ENCODE measurements at regions not wholly inside any gene's neighbourhood (a gene's known extent, or its start where the extent isn't known, plus 50 kb on each side); places are given as distances from the start of the nearest gene placed in this dataset.

DNA sequence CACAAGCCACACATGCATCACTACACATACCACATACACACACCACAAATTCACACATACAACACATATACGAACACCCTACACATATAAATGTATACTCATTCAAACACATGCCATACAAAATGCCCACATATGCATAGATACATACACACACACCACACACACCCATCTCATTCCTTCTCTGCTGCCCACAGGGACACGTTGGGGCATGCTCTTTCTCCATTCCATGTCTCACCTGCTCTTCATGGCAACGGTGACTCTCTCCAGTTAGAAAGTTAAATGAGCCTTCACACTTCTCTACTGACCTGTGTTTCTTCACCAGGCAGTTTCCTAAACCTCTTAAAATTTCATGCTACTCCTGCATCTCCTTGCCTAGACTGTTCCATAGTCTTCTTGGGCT is 1194.8 kb downstream of the BCL11B start:
- DNase-seq (ENCODE audit: low spot score): no peak
- intact Hi-C loops (cut with micrococcal nuclease): no loop called here
- no peaks in the 10 kb centered on the region for H3K27me3 Mint-ChIP-seq (ENCODE audit: insufficient read depth)
- no peaks in the 10 kb centered on the region for H3K36me3 Mint-ChIP-seq (ENCODE audit: low read depth)
- no peak overlapping the region for H3K27ac Mint-ChIP-seq
- no peaks in the 10 kb centered on the region for H3K4me1 Mint-ChIP-seq (ENCODE audit: low read depth)
- no peak overlapping the region for H3K4me3 Mint-ChIP-seq
- peaks cover 3% of the 10 kb centered on the region for H3K9me3 Mint-ChIP-seq

DNA sequence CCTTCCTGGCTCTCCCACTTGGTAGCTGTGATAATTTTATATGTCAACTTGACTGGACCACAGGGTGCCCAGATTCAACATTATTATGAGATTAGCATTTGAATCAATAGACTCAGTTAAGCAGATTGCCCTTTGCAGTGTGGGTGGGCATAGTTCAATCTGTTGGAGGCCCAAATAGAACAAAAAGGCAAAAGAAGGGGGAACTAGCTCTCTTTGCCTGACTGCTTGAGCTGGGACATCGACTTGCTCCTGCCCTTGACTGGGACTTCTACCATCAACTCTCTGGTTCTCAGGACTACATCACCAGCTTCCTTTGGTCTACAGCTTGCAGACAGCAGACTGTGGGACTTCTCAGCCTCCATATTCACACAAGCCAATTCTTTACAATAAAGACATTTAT is 1189.2 kb downstream of the BCL11B start:
- intact Hi-C loops (cut with micrococcal nuclease): no loop called here
- H3K36me3 Mint-ChIP-seq (ENCODE audit: low read depth): no peaks in the 10 kb centered on the region
- H3K27me3 Mint-ChIP-seq (ENCODE audit: insufficient read depth): peaks cover 1% of the 10 kb centered on the region
- no peak overlapping the region for H3K4me3 Mint-ChIP-seq
- no peak for DNase-seq (ENCODE audit: low spot score)
- H3K27ac Mint-ChIP-seq: no peak overlapping the region
- no peaks in the 10 kb centered on the region for H3K9me3 Mint-ChIP-seq
- H3K4me1 Mint-ChIP-seq (ENCODE audit: low read depth): no peaks in the 10 kb centered on the region

DNA sequence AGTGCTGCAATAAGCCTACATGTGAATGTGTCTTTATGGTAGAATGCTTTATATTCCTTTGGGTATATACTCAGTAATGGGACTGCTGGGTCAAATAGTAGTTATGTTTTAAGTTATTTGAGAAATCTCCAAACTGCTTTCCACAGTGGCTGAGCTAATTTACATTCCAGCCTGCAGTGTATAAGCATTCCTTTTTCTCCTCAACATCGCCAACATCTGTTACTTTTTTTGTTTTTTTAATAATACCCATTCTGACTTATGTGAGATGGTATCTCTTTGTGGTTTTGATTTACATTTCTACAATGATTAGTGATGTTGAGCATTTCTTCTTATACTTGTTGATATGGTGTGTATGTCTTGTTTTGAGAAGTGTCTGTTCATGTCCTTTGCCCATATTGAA is 1186.2 kb downstream of the BCL11B start:
- H3K4me3 Mint-ChIP-seq: no peak overlapping the region
- no peaks in the 10 kb centered on the region for H3K9me3 Mint-ChIP-seq
- DNase-seq (ENCODE audit: low spot score): no peak
- H3K4me1 Mint-ChIP-seq (ENCODE audit: low read depth): no peaks in the 10 kb centered on the region
- no peaks in the 10 kb centered on the region for H3K36me3 Mint-ChIP-seq (ENCODE audit: low read depth)
- H3K27ac Mint-ChIP-seq: no peak overlapping the region
- peaks cover 1% of the 10 kb centered on the region for H3K27me3 Mint-ChIP-seq (ENCODE audit: insufficient read depth)
- intact Hi-C loops (cut with micrococcal nuclease): no loop called here

GRCh38 chr14:98093111-98093510 is 1178.9 kb downstream of the BCL11B start:
- DNase-seq (ENCODE audit: low spot score): no peak
- Mint-ChIP-seq H3K4me3 (no peak overlapping the region), H3K36me3 (ENCODE audit: low read depth) (no peaks in the 10 kb centered on the region), H3K9me3 (peaks cover 12% of the 10 kb centered on the region), H3K4me1 (ENCODE audit: low read depth) (no peaks in the 10 kb centered on the region), H3K27me3 (ENCODE audit: insufficient read depth) (peaks cover 2% of the 10 kb centered on the region), H3K27ac (no peak overlapping the region)
- intact Hi-C loops (cut with micrococcal nuclease): no loop called here

GRCh38 chr14:98099527-98099926 is 1172.5 kb downstream of the BCL11B start:
- Mint-ChIP-seq H3K36me3 (ENCODE audit: low read depth) (no peaks in the 10 kb centered on the region), H3K4me1 (ENCODE audit: low read depth) (peaks cover 14% of the 10 kb centered on the region), H3K27me3 (ENCODE audit: insufficient read depth) (no peaks in the 10 kb centered on the region), H3K27ac (peak overlapping the region; percentile 2), H3K4me3 (no peak overlapping the region), H3K9me3 (peaks cover 16% of the 10 kb centered on the region)
- intact Hi-C loops (cut with micrococcal nuclease): no loop called here
- DNase-seq (ENCODE audit: low spot score): no peak

GRCh38 chr14:98101323-98101722 is 1170.7 kb downstream of the BCL11B start:
- no peak overlapping the region for H3K27ac Mint-ChIP-seq
- no peaks in the 10 kb centered on the region for H3K27me3 Mint-ChIP-seq (ENCODE audit: insufficient read depth)
- DNase-seq (ENCODE audit: low spot score): no peak
- no peaks in the 10 kb centered on the region for H3K36me3 Mint-ChIP-seq (ENCODE audit: low read depth)
- H3K4me1 Mint-ChIP-seq (ENCODE audit: low read depth): peaks cover 14% of the 10 kb centered on the region
- H3K9me3 Mint-ChIP-seq: peaks cover 16% of the 10 kb centered on the region
- H3K4me3 Mint-ChIP-seq: no peak overlapping the region
- intact Hi-C loops (cut with micrococcal nuclease): no loop called here

DNA sequence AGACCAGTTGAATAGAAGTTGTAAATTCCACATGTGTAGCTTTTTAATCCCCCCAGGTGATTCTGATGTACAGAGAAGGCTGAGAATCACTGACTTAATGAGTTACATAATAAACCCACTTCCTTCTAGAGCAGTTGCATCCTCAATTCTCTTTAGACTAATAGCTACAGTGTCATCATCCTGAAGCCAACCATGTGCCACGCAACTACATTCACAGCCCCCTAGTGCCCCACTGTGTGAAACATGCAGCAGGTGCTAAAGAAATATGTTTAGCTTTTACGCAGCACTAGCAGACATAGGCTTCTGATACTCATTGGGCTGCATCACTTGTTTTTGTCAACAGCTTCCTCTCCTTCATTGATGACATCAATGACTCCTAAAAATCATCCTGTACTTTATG is 1168.3 kb downstream of the BCL11B start:
- Mint-ChIP-seq H3K4me3 (no peak overlapping the region), H3K9me3 (peaks cover 8% of the 10 kb centered on the region), H3K27ac (no peak overlapping the region), H3K4me1 (ENCODE audit: low read depth) (peaks cover 11% of the 10 kb centered on the region), H3K27me3 (ENCODE audit: insufficient read depth) (no peaks in the 10 kb centered on the region), H3K36me3 (ENCODE audit: low read depth) (no peaks in the 10 kb centered on the region)
- intact Hi-C loops (cut with micrococcal nuclease): no loop called here
- DNase-seq (ENCODE audit: low spot score): no peak

DNA sequence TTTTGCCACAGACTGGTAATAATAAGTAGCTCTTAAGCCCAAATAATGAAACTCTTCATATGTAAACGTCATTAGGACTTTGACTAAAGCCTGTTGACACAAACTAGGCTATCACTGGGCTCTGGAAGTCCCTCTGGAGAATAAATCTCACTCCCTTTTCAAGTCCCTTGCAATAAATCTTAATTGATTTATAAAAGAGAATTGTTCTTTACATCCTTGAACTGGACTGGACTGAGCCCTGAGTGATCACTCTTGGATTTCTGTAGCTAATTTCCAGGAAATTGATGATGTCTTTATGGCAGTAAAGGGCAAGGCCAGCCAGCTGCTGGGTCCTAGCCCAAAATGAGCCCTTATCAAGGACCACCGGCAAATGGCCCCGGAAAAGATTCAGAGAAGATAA is 1162.7 kb downstream of the BCL11B start:
- Mint-ChIP-seq H3K4me1 (ENCODE audit: low read depth) (no peaks in the 10 kb centered on the region), H3K36me3 (ENCODE audit: low read depth) (no peaks in the 10 kb centered on the region), H3K27me3 (ENCODE audit: insufficient read depth) (no peaks in the 10 kb centered on the region), H3K27ac (no peak overlapping the region), H3K4me3 (no peak overlapping the region), H3K9me3 (peaks cover 2% of the 10 kb centered on the region)
- DNase-seq (ENCODE audit: low spot score): no peak
- intact Hi-C loops (cut with micrococcal nuclease): no loop called here

DNA sequence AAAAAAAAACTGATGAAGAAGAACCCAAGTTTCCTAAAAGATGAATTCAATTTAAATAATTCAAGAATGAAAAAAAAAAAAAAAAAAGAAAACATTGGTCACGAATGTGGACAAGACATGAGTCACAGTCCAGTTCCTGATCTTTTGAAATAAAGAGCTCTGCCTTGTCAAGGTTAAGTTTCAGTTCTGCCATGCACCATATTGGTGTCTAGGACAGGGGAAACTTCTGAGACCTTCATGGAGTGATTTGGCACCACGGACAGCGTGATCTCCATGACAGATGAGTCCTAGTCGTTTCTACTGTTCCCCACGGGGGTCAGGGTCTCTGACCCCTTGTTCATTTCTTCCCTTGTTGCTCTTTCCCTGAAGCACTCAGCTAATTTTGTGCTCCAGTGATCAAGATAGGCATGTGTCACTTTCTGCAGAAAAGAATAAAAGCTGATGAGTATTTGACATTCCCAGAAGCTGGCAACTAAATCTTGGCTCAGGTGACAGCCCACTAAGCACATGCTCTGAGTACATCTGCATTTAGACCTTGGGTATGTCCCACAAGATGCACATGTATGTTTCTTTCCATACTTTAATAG is 1159.7 kb downstream of the BCL11B start:
- H3K27me3 Mint-ChIP-seq (ENCODE audit: insufficient read depth): no peaks in the 10 kb centered on the region
- DNase-seq (ENCODE audit: low spot score): no peak
- H3K27ac Mint-ChIP-seq: no peak overlapping the region
- H3K36me3 Mint-ChIP-seq (ENCODE audit: low read depth): no peaks in the 10 kb centered on the region
- H3K9me3 Mint-ChIP-seq: no peaks in the 10 kb centered on the region
- no peak overlapping the region for H3K4me3 Mint-ChIP-seq
- H3K4me1 Mint-ChIP-seq (ENCODE audit: low read depth): peaks cover 4% of the 10 kb centered on the region
- intact Hi-C loops (cut with micrococcal nuclease): no loop called here

DNA sequence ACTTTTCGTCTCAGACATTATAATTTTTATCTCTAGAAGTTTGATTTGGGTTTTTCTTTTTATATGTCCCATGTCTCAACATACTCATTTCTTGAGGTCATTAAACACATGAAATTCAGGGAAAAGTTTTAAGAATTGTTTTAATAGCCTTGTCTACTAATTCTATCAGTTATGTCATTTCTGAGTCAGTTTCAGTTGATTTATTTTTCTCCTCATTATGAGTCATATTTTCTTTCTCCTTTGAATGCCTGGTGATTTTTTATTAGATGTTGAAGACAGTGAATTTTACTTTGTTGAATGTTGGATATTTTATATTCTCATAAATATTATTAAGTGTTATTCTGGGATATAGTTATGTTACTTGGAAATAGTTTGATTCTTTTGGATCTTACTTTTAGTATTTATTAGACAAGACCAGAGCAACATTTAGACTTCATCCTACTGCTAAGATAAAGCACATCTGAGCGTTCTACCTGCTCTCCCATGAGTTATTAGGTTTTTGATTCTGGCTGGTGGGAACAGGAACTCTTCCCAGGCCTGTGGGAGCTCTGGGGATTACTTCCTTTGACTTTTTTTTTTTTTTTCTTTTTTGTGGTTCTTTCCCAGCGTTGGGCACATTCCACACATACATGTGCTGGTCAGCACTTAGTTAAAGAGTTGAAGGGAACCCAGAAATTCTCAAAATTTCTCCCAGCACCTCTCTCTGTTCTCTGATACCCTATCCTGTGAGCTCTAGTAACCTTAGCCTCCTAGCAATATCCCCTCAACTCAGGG is 1157.7 kb downstream of the BCL11B start:
- Mint-ChIP-seq H3K27me3 (ENCODE audit: insufficient read depth) (no peaks in the 10 kb centered on the region), H3K36me3 (ENCODE audit: low read depth) (no peaks in the 10 kb centered on the region), H3K4me1 (ENCODE audit: low read depth) (peaks cover 4% of the 10 kb centered on the region), H3K27ac (no peak overlapping the region), H3K4me3 (no peak overlapping the region), H3K9me3 (no peaks in the 10 kb centered on the region)
- intact Hi-C loops (cut with micrococcal nuclease): no loop called here
- no peak for DNase-seq (ENCODE audit: low spot score)

- no peak overlapping the region for H3K4me3 Mint-ChIP-seq
- H3K36me3 Mint-ChIP-seq (ENCODE audit: low read depth): no peaks in the 10 kb centered on the region
- DNase-seq (ENCODE audit: low spot score): no peak
- H3K9me3 Mint-ChIP-seq: no peaks in the 10 kb centered on the region
- no peaks in the 10 kb centered on the region for H3K27me3 Mint-ChIP-seq (ENCODE audit: insufficient read depth)
- no peak overlapping the region for H3K27ac Mint-ChIP-seq
- intact Hi-C loops (cut with micrococcal nuclease): no loop called here
- H3K4me1 Mint-ChIP-seq (ENCODE audit: low read depth): peaks cover 4% of the 10 kb centered on the region
These were observed 1157.1 kb downstream of the BCL11B start for GRCh38 chr14:98114946-98115345.

- no peaks in the 10 kb centered on the region for H3K27me3 Mint-ChIP-seq (ENCODE audit: insufficient read depth)
- intact Hi-C loops (cut with micrococcal nuclease): no loop called here
- H3K36me3 Mint-ChIP-seq (ENCODE audit: low read depth): no peaks in the 10 kb centered on the region
- H3K9me3 Mint-ChIP-seq: peaks cover 4% of the 10 kb centered on the region
- H3K4me3 Mint-ChIP-seq: no peak overlapping the region
- H3K27ac Mint-ChIP-seq: no peak overlapping the region
- H3K4me1 Mint-ChIP-seq (ENCODE audit: low read depth): peaks cover 17% of the 10 kb centered on the region
- no peak for DNase-seq (ENCODE audit: low spot score)
These were observed 1153.2 kb downstream of the BCL11B start for GRCh38 chr14:98118749-98119148.

- intact Hi-C loops (cut with micrococcal nuclease): loop anchor here (5.0 kb wide), 1 partner anchor 127 kb away; no protein-coding TSS in a partner anchor
- DNase-seq (ENCODE audit: low spot score): no peak
- Mint-ChIP-seq H3K4me3 (no peak overlapping the region), H3K27ac (no peak overlapping the region), H3K27me3 (ENCODE audit: insufficient read depth) (no peaks in the 10 kb centered on the region), H3K4me1 (ENCODE audit: low read depth) (peaks cover 17% of the 10 kb centered on the region), H3K9me3 (peaks cover 4% of the 10 kb centered on the region), H3K36me3 (ENCODE audit: low read depth) (no peaks in the 10 kb centered on the region)
These were observed 1152.3 kb downstream of the BCL11B start for GRCh38 chr14:98119739-98120138.
